GM12874 (cell line): ENCODE measurements at regions not wholly inside any gene's neighbourhood (a gene's known extent, or its start where the extent isn't known, plus 50 kb on each side); places are given as distances from the start of the nearest gene placed in this dataset.

ENCODE experiments used
- CTCF ChIP-seq: IDR thresholded peaks from 2 replicates; pipeline ENCODE4 v1.5.1; 2011; ENCODE audit warnings: low read depth, mild to moderate bottlenecking, control low read depth, low read length, moderate library complexity; ENCODE audit not compliant: insufficient read depth

- no peak for TF ChIP-seq CTCF
Measured at GRCh38 chr18:49655266-49656072, 93.6 kb downstream of the LIPG start.

GRCh38 chr18:49654347-49654746 lies 92.5 kb downstream of the LIPG start:
- no peak for TF ChIP-seq CTCF

GRCh38 chr18:49652881-49653724 lies 91.2 kb downstream of the LIPG start:
- no peak for TF ChIP-seq CTCF

GRCh38 chr18:49651033-49651432 lies 89.2 kb downstream of the LIPG start:
- TF ChIP-seq CTCF = no peak

- TF ChIP-seq CTCF = no peak
Measured at GRCh38 chr18:49650426-49650891, 88.6 kb downstream of the LIPG start.

- TF ChIP-seq CTCF = peak; percentile 27; the same call in 1 of the 2 replicates
Measured at GRCh38 chr18:49648811-49649210, 87.0 kb downstream of the LIPG start.
